Cardiac muscle cell (in vitro differentiated cells and primary cell): ENCODE measurements at regions not wholly inside any gene's neighbourhood (a gene's known extent, or its start where the extent isn't known, plus 50 kb on each side); places are given as distances from the start of the nearest gene placed in this dataset.
"Not testable (repeated sequence)": the region's sequence is repeated elsewhere in the genome, so short reads cannot be mapped to it uniquely, and the experiment has no call there.

ENCODE experiments used
- DNase-seq, 2 donors: peaks; one replicate each; pipeline versions ENCODE4 v3.0.0 to v3.0.0-alpha.2; 2010 to 2017; ENCODE audit warnings: low read depth in 1 of 2, low spot score in 1 of 2
- H3K27ac ChIP-seq: fragments of 200-600 bp; sonication (generic); 2 replicates; pipeline ENCODE4 v1.5.1; 2016
- H3K27me3 ChIP-seq: fragments of 200-600 bp; sonication (generic); 2 replicates; pipeline ENCODE4 v1.6.0; 2016; ENCODE audit warnings: control low read depth
- H3K36me3 ChIP-seq: fragments of 200-600 bp; sonication (generic); 2 replicates; pipeline ENCODE4 v1.5.1; 2016; ENCODE audit warnings: control low read depth
- H3K4me1 ChIP-seq: fragments of 200-600 bp; sonication (generic); 2 replicates; pipeline ENCODE4 v1.8.1; 2017; ENCODE audit warnings: low read depth, mild to moderate bottlenecking, mixed run types
- H3K4me3 ChIP-seq: fragments of 200-600 bp; sonication (generic); 2 replicates; pipeline ENCODE4 v1.5.1; 2016; ENCODE audit warnings: mild to moderate bottlenecking
- H3K9me3 ChIP-seq: fragments of 200-600 bp; sonication (generic); 2 replicates; pipeline ENCODE4 v1.5.1; 2017; ENCODE audit warnings: low read depth, mild to moderate bottlenecking, control low read depth
- TF ChIP-seq, protein P1 (sequence below): IDR thresholded peaks from 2 replicates; pipeline ENCODE4 v1.5.1; 2012; ENCODE audit warnings: low read depth, mild to moderate bottlenecking, low read length

DNA sequence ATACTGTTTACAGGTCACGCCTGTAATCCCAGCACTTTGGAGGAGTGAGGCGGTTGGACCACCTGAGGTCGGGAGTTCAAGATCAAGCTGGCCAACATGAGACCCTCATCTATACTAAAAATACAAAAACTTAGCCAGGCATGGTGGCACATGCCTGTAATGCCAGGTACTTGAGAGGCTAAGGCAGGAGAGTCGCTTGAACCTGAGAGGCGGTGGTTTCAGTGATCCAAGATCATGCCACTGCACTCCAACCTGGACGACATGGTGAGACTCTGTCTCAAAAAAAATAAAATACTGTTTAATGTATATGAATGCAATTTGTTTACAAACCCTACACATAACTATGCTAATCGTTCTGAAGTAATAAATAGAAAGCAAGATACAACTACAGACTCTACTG is 102.4 kb downstream of the ZNF486 start:
- H3K4me3 ChIP-seq = no peak overlapping the region
- H3K9me3 ChIP-seq = no peaks in the 10 kb centered on the region
- no peak for DNase-seq
- H3K4me1 ChIP-seq = no peaks in the 10 kb centered on the region
- no peaks in the 10 kb centered on the region for H3K27me3 ChIP-seq
- no peaks in the 10 kb centered on the region for H3K36me3 ChIP-seq
- H3K27ac ChIP-seq = no peak overlapping the region
- TF ChIP-seq, protein P1, sequence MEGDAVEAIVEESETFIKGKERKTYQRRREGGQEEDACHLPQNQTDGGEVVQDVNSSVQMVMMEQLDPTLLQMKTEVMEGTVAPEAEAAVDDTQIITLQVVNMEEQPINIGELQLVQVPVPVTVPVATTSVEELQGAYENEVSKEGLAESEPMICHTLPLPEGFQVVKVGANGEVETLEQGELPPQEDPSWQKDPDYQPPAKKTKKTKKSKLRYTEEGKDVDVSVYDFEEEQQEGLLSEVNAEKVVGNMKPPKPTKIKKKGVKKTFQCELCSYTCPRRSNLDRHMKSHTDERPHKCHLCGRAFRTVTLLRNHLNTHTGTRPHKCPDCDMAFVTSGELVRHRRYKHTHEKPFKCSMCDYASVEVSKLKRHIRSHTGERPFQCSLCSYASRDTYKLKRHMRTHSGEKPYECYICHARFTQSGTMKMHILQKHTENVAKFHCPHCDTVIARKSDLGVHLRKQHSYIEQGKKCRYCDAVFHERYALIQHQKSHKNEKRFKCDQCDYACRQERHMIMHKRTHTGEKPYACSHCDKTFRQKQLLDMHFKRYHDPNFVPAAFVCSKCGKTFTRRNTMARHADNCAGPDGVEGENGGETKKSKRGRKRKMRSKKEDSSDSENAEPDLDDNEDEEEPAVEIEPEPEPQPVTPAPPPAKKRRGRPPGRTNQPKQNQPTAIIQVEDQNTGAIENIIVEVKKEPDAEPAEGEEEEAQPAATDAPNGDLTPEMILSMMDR = no peak

DNA sequence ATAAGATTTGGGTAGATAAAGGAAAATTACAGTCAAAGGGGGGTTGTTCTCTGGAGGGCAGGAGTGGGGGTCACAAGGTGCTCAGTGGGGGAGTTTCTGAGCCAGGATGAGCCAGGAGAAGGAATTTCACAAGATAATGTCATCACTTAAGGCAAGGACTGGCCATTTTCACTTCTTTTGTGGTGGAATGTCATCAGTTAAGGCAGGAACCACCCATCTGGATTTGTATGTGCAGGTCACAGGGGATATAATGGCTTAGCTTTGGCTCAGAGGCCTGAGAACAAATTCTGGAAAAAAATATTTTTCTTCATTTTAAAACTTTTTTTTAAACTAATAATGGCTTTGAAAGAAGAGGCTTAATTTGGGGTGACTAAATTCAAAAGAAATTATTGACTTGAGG is 94.5 kb downstream of the ZNF486 start:
- not testable (repeated sequence) for H3K4me1 ChIP-seq, H3K27ac ChIP-seq, H3K4me3 ChIP-seq, H3K36me3 ChIP-seq, DNase-seq, H3K27me3 ChIP-seq, H3K9me3 ChIP-seq

DNA sequence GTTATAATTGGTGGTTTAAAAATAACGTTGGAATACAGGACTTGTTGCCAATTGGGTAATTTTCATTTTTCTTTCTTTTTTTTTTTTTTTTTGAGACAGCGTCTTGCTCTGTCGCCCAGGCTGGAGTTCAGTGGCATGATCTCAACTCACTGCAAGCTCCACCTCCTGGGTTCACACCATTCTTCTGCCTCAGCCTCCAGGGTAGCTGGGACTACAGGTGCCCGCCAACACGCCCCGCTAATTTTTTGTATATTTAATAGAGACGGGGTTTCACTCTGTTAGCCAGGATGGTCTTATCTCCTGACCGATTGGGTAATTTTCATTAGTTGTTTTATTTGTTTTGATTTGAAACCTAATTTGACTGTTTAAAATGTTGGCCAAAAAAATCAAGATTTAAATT is 93.7 kb downstream of the ZNF486 start:
- not testable (repeated sequence) for H3K9me3 ChIP-seq, H3K27me3 ChIP-seq, DNase-seq, H3K27ac ChIP-seq, H3K4me1 ChIP-seq, H3K4me3 ChIP-seq, H3K36me3 ChIP-seq

DNA sequence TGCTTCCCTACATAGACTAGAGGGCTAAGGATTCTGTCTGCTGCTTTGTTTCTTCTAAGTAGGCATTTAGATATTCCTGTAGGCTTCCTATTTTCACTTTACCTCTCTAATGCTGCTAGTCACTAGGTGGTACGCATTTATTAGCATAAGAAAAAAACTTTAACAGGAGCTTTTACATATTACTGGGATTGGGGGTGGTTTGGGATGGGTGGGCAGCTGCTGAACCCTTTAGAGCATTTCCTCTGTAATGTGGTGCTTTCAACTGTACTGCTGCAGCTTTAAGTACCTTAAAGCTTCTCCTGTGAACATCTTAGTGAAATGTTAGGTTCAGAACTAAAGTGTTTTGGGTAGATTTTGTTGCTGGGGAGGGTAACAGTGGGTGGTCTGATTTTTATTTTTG is 92.6 kb downstream of the ZNF486 start:
- DNase-seq = no peak
- no peak overlapping the region for H3K27ac ChIP-seq
- H3K4me3 ChIP-seq = no peak overlapping the region

DNA sequence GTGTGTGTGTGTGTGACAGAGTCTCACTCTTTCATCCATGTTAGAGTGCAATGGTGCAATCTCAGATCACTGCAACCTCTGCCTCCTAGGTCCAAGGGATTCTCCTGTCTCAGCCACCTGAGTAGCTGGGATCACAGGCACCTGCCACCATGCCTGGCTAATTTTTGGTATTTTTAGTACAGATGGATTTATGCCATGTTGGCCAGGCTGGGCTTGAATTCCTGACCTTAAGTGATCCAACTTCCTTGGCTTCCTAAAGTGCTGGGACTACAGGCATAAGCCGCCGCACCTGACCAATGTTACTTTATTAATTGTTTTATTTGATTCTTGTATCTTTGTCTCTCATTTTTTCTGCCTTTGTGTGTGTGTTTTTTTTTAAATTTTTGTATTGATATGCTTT is 89.6 kb downstream of the ZNF486 start:
- DNase-seq = no peak
- Histone ChIP-seq H3K27me3 (peaks cover 7% of the 10 kb centered on the region), H3K9me3 (no peaks in the 10 kb centered on the region), H3K4me3 (no peak overlapping the region), H3K27ac (no peak overlapping the region), H3K36me3 (no peaks in the 10 kb centered on the region), H3K4me1 (no peaks in the 10 kb centered on the region)
- TF ChIP-seq, protein P1 = no peak

More for the DNA sequence above, 92.6 kb downstream of the ZNF486 start:
- TF ChIP-seq, protein P1 = no peak
- Histone ChIP-seq H3K4me1 (no peaks in the 10 kb centered on the region), H3K27me3 (no peaks in the 10 kb centered on the region), H3K9me3 (no peaks in the 10 kb centered on the region), H3K36me3 (no peaks in the 10 kb centered on the region)

DNA sequence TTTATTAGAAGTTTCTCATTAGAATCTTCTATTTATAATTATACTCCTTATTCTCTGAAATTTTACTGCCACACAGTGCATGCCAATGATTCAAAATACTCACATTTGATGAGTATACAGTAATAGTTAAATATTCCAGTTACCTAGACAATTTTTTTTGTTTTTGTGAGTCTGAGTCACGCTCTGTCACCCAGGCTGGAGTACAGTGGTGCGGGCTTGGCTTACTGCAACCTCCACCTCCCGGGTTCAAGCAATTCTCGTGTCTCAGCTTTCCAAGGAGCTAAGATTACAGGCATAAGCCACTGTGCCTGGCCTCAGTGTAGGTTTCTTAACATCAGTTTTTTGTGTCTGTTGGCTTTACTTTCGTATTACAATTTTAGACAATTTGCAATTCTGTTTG is 87.1 kb downstream of the ZNF486 start:
- DNase-seq = no peak
- no peak overlapping the region for H3K4me3 ChIP-seq
- H3K27me3 ChIP-seq = peaks cover 7% of the 10 kb centered on the region
- no peak overlapping the region for H3K27ac ChIP-seq
- H3K4me1 ChIP-seq = no peaks in the 10 kb centered on the region
- TF ChIP-seq, protein P1 = no peak
- H3K36me3 ChIP-seq = no peaks in the 10 kb centered on the region
- H3K9me3 ChIP-seq = no peaks in the 10 kb centered on the region

DNA sequence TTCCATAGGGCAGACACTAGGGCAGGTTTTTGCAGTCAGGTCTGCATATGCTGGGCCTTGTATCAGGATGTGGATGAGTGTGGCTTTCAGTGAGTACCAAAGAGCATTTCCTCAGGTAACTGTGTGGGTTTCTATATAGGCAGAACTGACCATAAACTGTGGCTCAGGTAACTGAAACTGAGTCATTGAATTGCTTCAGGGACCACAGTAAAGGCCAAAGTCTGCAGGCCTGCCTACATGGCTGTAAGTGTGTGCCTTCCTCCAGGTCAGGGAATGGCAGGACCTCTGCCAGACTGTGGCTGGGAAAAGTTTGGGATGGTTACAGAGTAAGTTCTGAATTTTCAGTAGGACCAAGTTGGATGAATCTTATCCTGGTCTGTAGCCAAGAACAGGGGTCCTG is 85.6 kb downstream of the ZNF486 start:
- H3K9me3 ChIP-seq = no peaks in the 10 kb centered on the region
- no peaks in the 10 kb centered on the region for H3K36me3 ChIP-seq
- no peak for DNase-seq
- H3K27ac ChIP-seq = no peak overlapping the region
- peaks cover 7% of the 10 kb centered on the region for H3K27me3 ChIP-seq
- H3K4me3 ChIP-seq = no peak overlapping the region
- peaks cover 5% of the 10 kb centered on the region for H3K4me1 ChIP-seq
- TF ChIP-seq, protein P1 = no peak
